GM21717 (cell line): ENCODE measurements at regions not wholly inside any gene's neighbourhood (a gene's known extent, or its start where the extent isn't known, plus 50 kb on each side); places are given as distances from the start of the nearest gene placed in this dataset.
A peak's percentile ranks its signal among the peaks of the same experiment; 100 is the strongest.
"Not testable (repeated sequence)": the region's sequence is repeated elsewhere in the genome, so short reads cannot be mapped to it uniquely, and the experiment has no call there.

Experiments
- ATAC-seq: cut with Tn5 transposase; IDR thresholded peaks from one replicate; pipeline ENCODE4 v1.9.1; 2021; ENCODE audit warnings: mild to moderate bottlenecking, moderate library complexity; ENCODE audit not compliant: unreplicated experiment

- not testable (repeated sequence) for ATAC-seq
Measured at GRCh38 chr14:37838778-37839177, 243.3 kb downstream of the TTC6 start.

GRCh38 chr14:37841039-37841438 is 245.6 kb downstream of the TTC6 start:
- ATAC-seq, result not testable (repeated sequence)

GRCh38 chr14:37842106-37842505 is 246.7 kb downstream of the TTC6 start:
- no peak for ATAC-seq

DNA sequence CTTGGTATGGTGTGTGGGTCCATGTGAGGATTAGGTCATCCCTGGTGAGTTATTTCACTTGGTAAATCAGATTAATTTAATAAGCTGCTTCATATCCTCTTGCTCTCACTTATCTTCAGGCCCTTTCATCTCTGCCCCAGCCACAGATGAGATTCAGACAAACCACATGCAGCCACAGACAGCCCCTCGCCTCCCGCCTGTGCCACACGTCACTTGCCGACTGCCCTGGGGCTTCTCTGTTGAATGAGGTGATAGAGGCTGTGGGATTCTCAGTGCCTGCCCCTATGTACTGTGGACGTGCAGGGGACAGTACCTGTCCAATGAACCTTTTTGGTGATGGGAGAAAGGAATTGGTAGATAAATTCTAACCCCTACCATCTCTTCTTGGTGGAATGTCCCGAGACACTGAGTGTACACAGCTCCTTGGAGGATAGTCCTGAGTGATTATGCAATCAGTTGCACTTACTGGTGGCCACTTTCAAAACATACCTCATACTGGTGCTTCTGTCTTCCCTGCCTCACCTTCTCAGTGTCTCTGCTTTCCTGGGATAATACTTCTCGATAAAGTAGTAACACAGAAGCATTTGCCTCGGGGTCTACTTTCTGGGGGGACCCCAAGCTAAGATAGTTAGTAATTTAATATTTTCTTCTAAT is 248.7 kb downstream of the TTC6 start:
- ATAC-seq, result no peak

DNA sequence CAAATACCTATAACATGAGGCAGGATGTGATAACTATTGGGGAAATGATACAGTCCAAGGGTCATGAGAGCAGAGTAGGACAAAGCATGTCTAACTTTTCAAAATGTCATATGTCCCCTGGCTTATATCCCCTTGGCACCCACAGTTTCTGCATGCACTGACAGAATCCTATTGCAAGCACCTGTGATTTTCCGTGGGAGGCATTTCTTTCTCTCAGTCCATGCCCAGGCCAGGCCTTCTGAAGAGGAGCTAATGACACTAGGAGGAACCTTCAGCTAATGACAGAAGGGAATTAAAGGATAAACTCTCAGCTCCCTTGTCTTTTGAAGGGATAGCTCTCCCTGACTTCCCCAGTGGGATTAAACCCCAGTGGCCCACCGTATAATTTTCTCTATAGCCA is 249.2 kb downstream of the TTC6 start:
- ATAC-seq, result no peak

DNA sequence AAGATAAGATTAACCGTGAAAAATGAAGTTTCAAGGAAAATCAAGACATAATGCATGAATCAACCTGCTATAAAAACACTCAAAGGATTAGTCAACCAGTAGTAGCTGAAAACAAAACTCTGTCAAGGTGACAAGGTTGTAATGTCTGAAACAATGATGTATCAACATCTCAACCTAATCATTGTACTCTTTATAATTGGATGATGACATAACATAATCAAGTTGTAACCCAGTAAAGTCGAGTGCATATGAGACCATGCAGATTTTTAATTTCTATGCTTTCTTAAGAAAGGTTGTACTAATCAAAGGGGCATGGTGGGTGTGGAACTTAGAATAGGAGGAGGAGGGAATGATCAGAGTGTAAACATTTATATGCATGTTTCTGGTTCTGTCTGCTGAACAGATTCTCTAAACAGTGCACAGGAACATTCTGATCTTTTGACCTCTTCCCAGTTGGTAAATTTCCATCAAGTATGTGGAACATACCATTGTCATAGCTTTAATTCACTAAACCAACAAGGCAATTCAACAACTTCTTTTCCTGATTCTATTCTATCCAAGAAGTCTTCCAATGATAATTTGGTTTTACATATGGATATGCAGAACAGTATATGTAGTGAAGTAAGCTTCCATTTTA is 253.7 kb downstream of the TTC6 start:
- no peak for ATAC-seq

- ATAC-seq, result no peak
Measured at GRCh38 chr14:37851054-37851453, 255.6 kb downstream of the TTC6 start.

- no peak for ATAC-seq
Measured at GRCh38 chr14:37855871-37856270, 260.4 kb downstream of the TTC6 start.

- ATAC-seq, result no peak
Measured at GRCh38 chr14:37857774-37858266, 262.4 kb downstream of the TTC6 start.

DNA sequence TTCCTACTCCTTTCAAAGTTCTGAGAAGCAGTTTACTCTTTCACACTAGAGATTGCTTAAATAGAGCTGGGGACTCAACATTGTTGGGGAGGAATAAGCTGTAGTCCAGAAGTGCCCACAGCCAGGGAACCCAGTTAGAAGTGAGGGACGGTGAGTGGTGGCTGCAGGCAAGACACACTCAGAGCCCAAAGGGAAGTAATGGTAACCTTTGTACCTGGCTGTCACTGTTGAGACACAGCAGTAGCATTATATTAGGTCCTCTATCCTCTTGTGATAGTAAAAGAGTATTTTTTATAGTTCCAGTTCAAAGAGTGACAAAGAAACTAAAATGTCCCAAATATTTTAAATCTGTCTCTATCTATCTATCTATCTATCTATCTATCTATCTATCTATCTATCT is 263.3 kb downstream of the TTC6 start:
- ATAC-seq, result no peak

- no peak for ATAC-seq
Measured at GRCh38 chr14:37859177-37859576, 263.7 kb downstream of the TTC6 start.

- ATAC-seq, result no peak
Measured at GRCh38 chr14:37862263-37862662, 266.8 kb downstream of the TTC6 start.

DNA sequence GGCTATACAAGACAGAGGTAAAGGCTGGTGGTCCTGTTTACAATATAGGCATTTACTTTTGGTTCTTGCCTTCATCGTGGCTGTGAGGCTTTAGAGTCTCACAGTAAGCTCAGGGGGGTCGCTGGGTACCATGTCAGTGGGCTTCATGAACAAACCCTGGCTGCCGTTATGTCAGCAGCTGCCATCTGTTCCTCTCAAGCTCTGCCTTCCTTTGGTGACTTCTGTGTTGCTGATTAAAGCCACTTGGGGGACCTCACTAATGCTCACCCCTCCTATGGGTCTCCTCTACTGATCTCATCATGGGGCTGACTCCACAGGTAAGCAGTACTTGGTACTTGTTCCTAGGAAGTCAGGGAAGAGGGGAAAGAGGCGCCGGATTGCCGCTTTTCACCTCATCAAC is 268.7 kb downstream of the TTC6 start:
- no peak for ATAC-seq

GRCh38 chr14:37864861-37865718 is 269.7 kb downstream of the TTC6 start:
- ATAC-seq, result no peak

GRCh38 chr14:37865719-37866549 is 270.5 kb downstream of the TTC6 start:
- no peak for ATAC-seq

DNA sequence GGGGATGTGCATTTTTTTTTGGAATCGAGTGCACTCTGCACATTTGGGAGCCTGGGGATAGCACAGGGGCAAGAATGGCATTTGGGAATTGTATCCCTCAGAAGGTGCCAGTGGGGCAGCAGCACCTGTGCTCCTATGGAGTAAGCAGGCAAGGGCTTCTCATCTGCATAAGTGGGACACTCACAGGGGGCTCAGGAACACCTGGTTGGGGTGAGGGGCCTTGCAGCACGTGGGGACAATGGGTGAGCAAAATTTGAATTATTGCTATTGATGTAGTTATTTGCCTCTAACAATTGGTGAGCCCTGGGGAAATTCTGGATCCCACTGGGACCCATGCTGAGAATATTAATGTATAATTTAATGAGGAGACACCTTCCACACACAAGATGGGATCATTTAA is 274.2 kb downstream of the TTC6 start:
- no peak for ATAC-seq

- no peak for ATAC-seq
Measured at GRCh38 chr14:37870170-37870569, 274.7 kb downstream of the TTC6 start.

DNA sequence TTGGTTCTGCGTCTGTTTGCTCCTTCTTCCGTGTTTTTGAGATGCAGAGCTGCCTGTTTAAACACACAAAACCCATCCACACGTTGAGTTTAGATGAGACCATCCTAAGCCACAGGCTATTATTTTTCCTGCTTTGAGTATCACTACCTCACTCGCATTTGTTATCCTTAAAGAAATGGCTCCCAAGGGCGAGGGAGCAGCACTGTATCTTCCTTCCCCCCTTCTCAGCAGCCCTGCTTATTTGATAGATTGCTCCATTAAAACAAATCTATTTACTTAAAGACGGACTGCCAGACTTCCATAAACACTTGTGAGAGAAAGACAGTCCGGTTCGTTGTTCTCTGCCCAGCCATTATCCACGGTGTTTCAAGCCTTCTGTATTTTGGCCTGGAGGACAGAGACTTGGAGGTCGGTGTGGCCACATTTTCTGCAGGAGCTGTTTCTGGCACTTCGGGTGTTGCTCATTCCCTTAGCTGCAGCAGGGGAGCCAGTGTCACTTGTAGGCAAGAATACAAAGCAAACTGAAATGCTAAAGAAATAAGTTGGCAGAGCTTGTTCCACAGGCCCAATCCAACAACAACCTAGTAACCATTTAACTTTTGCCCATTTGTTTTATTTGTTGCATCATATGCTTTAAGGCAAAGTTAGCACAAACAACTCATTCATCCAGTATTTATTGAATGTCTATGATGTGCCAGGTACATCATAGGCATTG is 275.4 kb downstream of the TTC6 start:
- ATAC-seq, result no peak

GRCh38 chr14:37874065-37874428 is 278.6 kb downstream of the TTC6 start:
- ATAC-seq, result not testable (repeated sequence)

GRCh38 chr14:37874429-37875109 is 279.1 kb downstream of the TTC6 start:
- ATAC-seq, result peak; percentile 97
